Hepatocyte (in vitro differentiated cells): ENCODE measurements at regions not wholly inside any gene's neighbourhood (a gene's known extent, or its start where the extent isn't known, plus 50 kb on each side); places are given as distances from the start of the nearest gene placed in this dataset.

Experiments used
- EZH2 ChIP-seq: fragments of 200-600 bp; sonication (generic); IDR thresholded peaks from 2 replicates; pipeline ENCODE4 v1.6.1; 2016; ENCODE audit warnings: antibody characterized with exemption, mild to moderate bottlenecking, borderline replicate concordance
- TF ChIP-seq, protein P1 (sequence below): fragments of 200-600 bp; sonication (generic); IDR thresholded peaks from 2 replicates; pipeline ENCODE4 v1.5.1; 2016; ENCODE audit warnings: antibody characterized with exemption, mild to moderate bottlenecking; ENCODE audit not compliant: poor library complexity

DNA sequence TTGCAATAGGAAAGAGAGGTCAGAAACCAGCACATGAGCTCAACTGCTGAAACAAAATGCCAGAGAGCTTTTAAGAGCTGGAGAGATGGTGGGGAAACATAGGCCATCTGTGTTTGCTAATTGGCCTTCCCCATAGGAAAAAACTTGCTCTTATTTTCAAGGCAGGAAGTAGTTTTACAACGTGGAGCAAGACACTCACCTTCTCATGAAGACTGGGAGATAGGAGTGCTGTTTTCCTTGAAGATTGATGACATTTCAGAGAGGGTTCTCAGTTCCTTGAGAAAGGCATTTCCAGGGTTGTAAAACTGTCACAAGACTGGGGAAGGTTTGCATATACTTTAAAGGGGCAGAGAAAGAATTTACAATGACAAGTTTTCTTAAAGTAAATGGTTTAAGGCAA, 586.3 kb upstream of the RAG2 start:
- TF ChIP-seq, protein P1, sequence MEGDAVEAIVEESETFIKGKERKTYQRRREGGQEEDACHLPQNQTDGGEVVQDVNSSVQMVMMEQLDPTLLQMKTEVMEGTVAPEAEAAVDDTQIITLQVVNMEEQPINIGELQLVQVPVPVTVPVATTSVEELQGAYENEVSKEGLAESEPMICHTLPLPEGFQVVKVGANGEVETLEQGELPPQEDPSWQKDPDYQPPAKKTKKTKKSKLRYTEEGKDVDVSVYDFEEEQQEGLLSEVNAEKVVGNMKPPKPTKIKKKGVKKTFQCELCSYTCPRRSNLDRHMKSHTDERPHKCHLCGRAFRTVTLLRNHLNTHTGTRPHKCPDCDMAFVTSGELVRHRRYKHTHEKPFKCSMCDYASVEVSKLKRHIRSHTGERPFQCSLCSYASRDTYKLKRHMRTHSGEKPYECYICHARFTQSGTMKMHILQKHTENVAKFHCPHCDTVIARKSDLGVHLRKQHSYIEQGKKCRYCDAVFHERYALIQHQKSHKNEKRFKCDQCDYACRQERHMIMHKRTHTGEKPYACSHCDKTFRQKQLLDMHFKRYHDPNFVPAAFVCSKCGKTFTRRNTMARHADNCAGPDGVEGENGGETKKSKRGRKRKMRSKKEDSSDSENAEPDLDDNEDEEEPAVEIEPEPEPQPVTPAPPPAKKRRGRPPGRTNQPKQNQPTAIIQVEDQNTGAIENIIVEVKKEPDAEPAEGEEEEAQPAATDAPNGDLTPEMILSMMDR = no peak
- TF ChIP-seq EZH2 = no peak
